Progenitor cell of endocrine pancreas (in vitro differentiated cells): ENCODE measurements at regions not wholly inside any gene's neighbourhood (a gene's known extent, or its start where the extent isn't known, plus 50 kb on each side); places are given as distances from the start of the nearest gene placed in this dataset.

Experiments
- DNase-seq: peaks from one replicate; pipeline ENCODE4 v3.0.0; 2021; ENCODE audit warnings: low spot score; ENCODE audit not compliant: unreplicated experiment
- H3K27ac Mint-ChIP-seq: 2 replicates; pipeline ENCODE4 v1.8.0; 2021; ENCODE audit warnings: mild to moderate bottlenecking, moderate library complexity, mixed read lengths
- H3K27me3 Mint-ChIP-seq: 2 replicates; pipeline ENCODE4 v1.8.0; 2021; ENCODE audit warnings: mixed read lengths
- H3K36me3 Mint-ChIP-seq: 2 replicates; pipeline ENCODE4 v1.8.0; 2022; ENCODE audit warnings: mixed read lengths; ENCODE audit not compliant: insufficient read depth
- H3K4me1 Mint-ChIP-seq: 2 replicates; pipeline ENCODE4 v1.8.0; 2021; ENCODE audit warnings: low read depth, mixed read lengths
- H3K4me3 Mint-ChIP-seq: 2 replicates; pipeline ENCODE4 v1.8.0; 2021; ENCODE audit warnings: low read depth, mild to moderate bottlenecking, moderate library complexity, mixed read lengths
- H3K9me3 Mint-ChIP-seq: 2 replicates; pipeline ENCODE4 v1.8.0; 2021; ENCODE audit warnings: low read depth, mixed read lengths
- TF ChIP-seq, protein P1 (sequence below): fragments of 200-600 bp; sonication (generic); IDR thresholded peaks from one replicate; pipeline ENCODE4 v1.5.0; 2021; ENCODE audit warnings: antibody characterized with exemption, mild to moderate bottlenecking; ENCODE audit not compliant: unreplicated experiment

DNA sequence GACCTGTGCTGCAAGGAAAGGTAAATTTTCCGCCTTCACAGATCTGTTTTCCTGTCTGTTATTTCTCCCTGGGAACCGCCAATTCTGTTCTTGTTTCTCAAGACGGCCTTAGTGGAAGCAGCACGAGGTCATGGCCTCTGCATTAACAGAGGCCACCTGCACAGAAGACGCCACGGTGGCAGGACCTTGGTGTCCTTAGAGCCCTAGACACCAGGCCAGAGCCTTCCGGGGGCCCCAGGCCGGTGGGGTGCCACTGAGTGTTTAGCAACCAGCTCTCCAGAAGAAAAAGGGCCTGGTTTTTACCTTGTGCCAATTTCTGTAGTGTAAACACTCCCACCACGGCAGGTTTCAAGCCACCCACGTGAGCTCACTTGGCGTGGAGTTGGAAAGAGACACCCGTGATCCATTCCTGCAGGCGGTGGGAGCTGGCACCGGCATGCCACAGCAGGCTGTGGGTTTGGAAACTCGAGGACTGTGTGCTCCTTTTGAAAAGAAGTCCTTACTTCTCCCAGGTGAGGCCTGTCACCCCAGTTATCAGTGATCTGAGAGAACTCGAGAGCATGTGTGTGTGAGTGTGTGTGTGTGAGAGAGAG lies 103.9 kb upstream of the HDAC4 start:
- Mint-ChIP-seq H3K9me3 (no peaks in the 10 kb centered on the region), H3K27me3 (peaks cover 15% of the 10 kb centered on the region), H3K4me3 (no peak overlapping the region), H3K36me3 (no peaks in the 10 kb centered on the region), H3K27ac (no peak overlapping the region), H3K4me1 (peaks cover 4% of the 10 kb centered on the region)
- TF ChIP-seq, protein P1, sequence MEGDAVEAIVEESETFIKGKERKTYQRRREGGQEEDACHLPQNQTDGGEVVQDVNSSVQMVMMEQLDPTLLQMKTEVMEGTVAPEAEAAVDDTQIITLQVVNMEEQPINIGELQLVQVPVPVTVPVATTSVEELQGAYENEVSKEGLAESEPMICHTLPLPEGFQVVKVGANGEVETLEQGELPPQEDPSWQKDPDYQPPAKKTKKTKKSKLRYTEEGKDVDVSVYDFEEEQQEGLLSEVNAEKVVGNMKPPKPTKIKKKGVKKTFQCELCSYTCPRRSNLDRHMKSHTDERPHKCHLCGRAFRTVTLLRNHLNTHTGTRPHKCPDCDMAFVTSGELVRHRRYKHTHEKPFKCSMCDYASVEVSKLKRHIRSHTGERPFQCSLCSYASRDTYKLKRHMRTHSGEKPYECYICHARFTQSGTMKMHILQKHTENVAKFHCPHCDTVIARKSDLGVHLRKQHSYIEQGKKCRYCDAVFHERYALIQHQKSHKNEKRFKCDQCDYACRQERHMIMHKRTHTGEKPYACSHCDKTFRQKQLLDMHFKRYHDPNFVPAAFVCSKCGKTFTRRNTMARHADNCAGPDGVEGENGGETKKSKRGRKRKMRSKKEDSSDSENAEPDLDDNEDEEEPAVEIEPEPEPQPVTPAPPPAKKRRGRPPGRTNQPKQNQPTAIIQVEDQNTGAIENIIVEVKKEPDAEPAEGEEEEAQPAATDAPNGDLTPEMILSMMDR = no peak
- no peak for DNase-seq

DNA sequence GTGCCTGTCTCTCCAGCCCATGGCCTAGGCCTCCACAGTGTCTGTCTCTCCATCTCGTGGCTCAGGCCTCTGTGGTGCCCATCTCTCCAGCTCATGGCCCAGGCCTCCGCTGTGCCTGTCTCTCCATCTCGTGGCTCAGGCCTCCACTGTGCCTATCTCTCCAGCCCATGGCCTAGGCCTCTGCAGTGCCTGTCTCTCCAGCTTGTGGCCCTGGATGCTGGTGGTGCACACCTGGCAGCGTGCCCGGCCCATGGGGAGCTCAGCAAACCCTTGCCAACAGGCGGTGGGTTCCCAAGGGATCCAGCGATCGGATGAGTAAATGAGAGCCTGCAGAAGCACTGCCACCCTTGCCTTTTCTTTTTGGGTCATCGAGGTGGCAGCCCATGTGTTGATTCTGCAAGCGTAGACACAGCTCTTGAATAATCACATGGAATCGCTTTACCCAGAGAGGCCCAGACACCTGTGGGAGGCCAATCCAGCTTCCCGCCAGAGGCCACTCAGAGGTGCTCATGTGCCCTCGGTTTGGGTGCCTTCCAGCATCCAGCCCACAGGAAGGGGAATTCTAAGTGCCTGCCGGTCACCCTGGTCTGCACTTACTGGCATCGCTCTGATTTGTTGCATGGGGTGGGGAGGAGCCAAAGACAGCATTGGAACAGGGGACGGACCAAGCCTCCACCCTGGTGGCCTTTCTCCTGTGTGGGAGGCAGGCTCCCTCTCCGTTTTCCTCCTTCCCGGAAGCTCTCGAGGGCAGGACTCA lies 101.8 kb upstream of the HDAC4 start:
- no peak for DNase-seq
- Mint-ChIP-seq H3K4me1 (peaks cover 4% of the 10 kb centered on the region), H3K27me3 (peaks cover 13% of the 10 kb centered on the region), H3K27ac (no peak overlapping the region), H3K36me3 (no peaks in the 10 kb centered on the region), H3K4me3 (no peak overlapping the region), H3K9me3 (no peaks in the 10 kb centered on the region)
- TF ChIP-seq, protein P1 = no peak

- TF ChIP-seq, protein P1 = no peak
- peaks cover 8% of the 10 kb centered on the region for H3K4me1 Mint-ChIP-seq
- no peaks in the 10 kb centered on the region for H3K9me3 Mint-ChIP-seq
- no peak for DNase-seq
- H3K36me3 Mint-ChIP-seq = no peaks in the 10 kb centered on the region
- H3K4me3 Mint-ChIP-seq = no peak overlapping the region
- H3K27ac Mint-ChIP-seq = no peak overlapping the region
- peaks cover 11% of the 10 kb centered on the region for H3K27me3 Mint-ChIP-seq
Measured at GRCh38 chr2:239500574-239501550, 100.0 kb upstream of the HDAC4 start.

- no peak for DNase-seq
- H3K4me3 Mint-ChIP-seq = no peak overlapping the region
- peaks cover 16% of the 10 kb centered on the region for H3K4me1 Mint-ChIP-seq
- H3K27me3 Mint-ChIP-seq = peaks cover 11% of the 10 kb centered on the region
- no peaks in the 10 kb centered on the region for H3K36me3 Mint-ChIP-seq
- no peak overlapping the region for H3K27ac Mint-ChIP-seq
- no peaks in the 10 kb centered on the region for H3K9me3 Mint-ChIP-seq
- TF ChIP-seq, protein P1 = no peak
Measured at GRCh38 chr2:239499726-239500573, 99.1 kb upstream of the HDAC4 start.
